H9 (cell line): ENCODE measurements at regions not wholly inside any gene's neighbourhood (a gene's known extent, or its start where the extent isn't known, plus 50 kb on each side); places are given as distances from the start of the nearest gene placed in this dataset.

ENCODE experiments used
- DNase-seq: peaks from one replicate; pipeline ENCODE4 v3.0.0-alpha.2; 2017
- H2AFZ ChIP-seq: one replicate; pipeline ENCODE4 v1.6.1; 2013; ENCODE audit warnings: mild to moderate bottlenecking, low read length, control low read depth, moderate library complexity
- H2AK5ac ChIP-seq: 2 replicates; pipeline ENCODE4 v1.6.1; 2013; ENCODE audit warnings: low read length, control low read depth, mixed read lengths; ENCODE audit not compliant: insufficient read length
- H2BK120ac ChIP-seq: one replicate; pipeline ENCODE4 v1.6.1; 2013; ENCODE audit warnings: low read depth, mild to moderate bottlenecking, low read length, control low read depth, inconsistent platforms; ENCODE audit not compliant: poor library complexity, severe bottlenecking
- H2BK12ac ChIP-seq: 2 replicates; pipeline ENCODE4 v1.6.1; 2013; ENCODE audit warnings: low read length, control low read depth, mixed read lengths, low read depth; ENCODE audit not compliant: insufficient read length
- H2BK15ac ChIP-seq: 2 replicates; pipeline ENCODE4 v1.6.1; 2013; ENCODE audit warnings: low read depth, low read length, control low read depth
- H2BK20ac ChIP-seq: one replicate; pipeline ENCODE4 v1.6.1; 2013; ENCODE audit warnings: low read depth, mild to moderate bottlenecking, low read length, control low read depth, inconsistent platforms; ENCODE audit not compliant: poor library complexity, severe bottlenecking
- H2BK5ac ChIP-seq: 2 replicates; pipeline ENCODE4 v1.6.1; 2013; ENCODE audit warnings: low read length, control low read depth, mixed read lengths; ENCODE audit not compliant: insufficient read length
- H3K14ac ChIP-seq: 2 replicates; pipeline ENCODE4 v1.6.1; 2013; ENCODE audit warnings: low read length, control low read depth; ENCODE audit not compliant: insufficient read depth
- H3K18ac ChIP-seq: 2 replicates; pipeline ENCODE4 v1.6.1; 2013; ENCODE audit warnings: low read depth, mild to moderate bottlenecking, mixed read lengths, low read length, control low read depth; ENCODE audit not compliant: insufficient read length
- H3K23ac ChIP-seq: 2 replicates; pipeline ENCODE4 v1.6.1; 2013; ENCODE audit warnings: low read length, control low read depth, mixed read lengths, low read depth; ENCODE audit not compliant: insufficient read length
- H3K23me2 ChIP-seq: 2 replicates; pipeline ENCODE4 v1.6.1; 2013; ENCODE audit warnings: low read depth, mild to moderate bottlenecking, mixed read lengths, low read length, control low read depth; ENCODE audit not compliant: insufficient read length, poor library complexity, severe bottlenecking
- H3K27ac ChIP-seq: 2 replicates; pipeline ENCODE4 v1.5.1; 2013; ENCODE audit warnings: low read length, control low read depth, mixed read lengths, low read depth; ENCODE audit not compliant: insufficient read length
- H3K27me3 ChIP-seq: 2 replicates; pipeline ENCODE4 v1.6.1; 2013; ENCODE audit warnings: low read length, control low read depth, inconsistent platforms; ENCODE audit not compliant: insufficient read depth
- H3K4ac ChIP-seq: 2 replicates; pipeline ENCODE4 v1.6.1; 2013; ENCODE audit warnings: low read depth, mild to moderate bottlenecking, control low read depth, inconsistent platforms, low read length, moderate library complexity
- H3K4me1 ChIP-seq: 2 replicates; pipeline ENCODE4 v1.6.1; 2013; ENCODE audit warnings: low read length, control low read depth, inconsistent platforms; ENCODE audit not compliant: insufficient read depth
- H3K4me2 ChIP-seq: 2 replicates; pipeline ENCODE4 v1.6.1; 2013; ENCODE audit warnings: low read length, control low read depth, mixed read lengths; ENCODE audit not compliant: insufficient read length, insufficient read depth
- H3K56ac ChIP-seq: 2 replicates; pipeline ENCODE4 v1.6.1; 2013; ENCODE audit warnings: low read depth, mild to moderate bottlenecking, mixed read lengths, low read length, control low read depth; ENCODE audit not compliant: insufficient read length
- H3K79me1 ChIP-seq: 2 replicates; pipeline ENCODE4 v1.6.1; 2013; ENCODE audit warnings: low read depth, mild to moderate bottlenecking, moderate library complexity, low read length, control low read depth, inconsistent platforms; ENCODE audit not compliant: insufficient read depth, poor library complexity, severe bottlenecking
- H3K79me2 ChIP-seq: 2 replicates; pipeline ENCODE4 v1.6.1; 2013; ENCODE audit warnings: low read length, control low read depth, inconsistent platforms; ENCODE audit not compliant: insufficient read depth
- H3K9ac ChIP-seq: 2 replicates; pipeline ENCODE4 v1.6.1; 2013; ENCODE audit warnings: low read length, control low read depth, mixed read lengths; ENCODE audit not compliant: insufficient read length; ENCODE audit errors: extremely low read depth
- H3K9me3 ChIP-seq: one replicate; pipeline ENCODE4 v1.6.1; 2013; ENCODE audit warnings: low read depth, low read length, inconsistent platforms; ENCODE audit not compliant: control insufficient read depth
- H3T11ph ChIP-seq: one replicate; pipeline ENCODE4 v1.6.1; 2013; ENCODE audit warnings: mild to moderate bottlenecking, low read length, control low read depth, inconsistent platforms
- H4K20me1 ChIP-seq: one replicate; pipeline ENCODE4 v1.6.1; 2013; ENCODE audit not compliant: control insufficient read depth, insufficient read length, insufficient read depth
- H4K5ac ChIP-seq: 2 replicates; pipeline ENCODE4 v1.6.1; 2013; ENCODE audit warnings: low read depth, mild to moderate bottlenecking, mixed read lengths, low read length, control low read depth; ENCODE audit not compliant: insufficient read length
- H4K8ac ChIP-seq: replicated peaks from 2 replicates; pipeline ENCODE4 v1.6.1; 2013; ENCODE audit warnings: low read length, control low read depth, mixed read lengths, low read depth; ENCODE audit not compliant: insufficient read length
- H4K91ac ChIP-seq: 2 replicates; pipeline ENCODE4 v1.6.1; 2013; ENCODE audit warnings: low read depth, mild to moderate bottlenecking, moderate library complexity, mixed read lengths, low read length, control low read depth; ENCODE audit not compliant: insufficient read length
- H3K27ac Mint-ChIP-seq, 3 experiments: 2 replicates in 2 of 3; 3 replicates in 1 of 3; pipeline ENCODE4 v1.8.0; 2020 to 2021; ENCODE audit warnings: mixed read lengths in 3 of 3, mild to moderate bottlenecking in 1 of 3, moderate library complexity in 1 of 3
- H3K27me3 Mint-ChIP-seq: 2 replicates; pipeline ENCODE4 v1.8.0; 2021; ENCODE audit warnings: low read depth, mild to moderate bottlenecking, moderate library complexity, mixed read lengths
- H3K36me3 Mint-ChIP-seq, 3 experiments: 2 replicates in 2 of 3; 3 replicates in 1 of 3; pipeline ENCODE4 v1.8.0; 2020 to 2021; ENCODE audit warnings: low read depth in 3 of 3, mixed read lengths in 3 of 3; ENCODE audit not compliant: insufficient read depth in 1 of 3
- H3K4me1 Mint-ChIP-seq, 2 experiments: 2 replicates each; pipeline ENCODE4 v1.8.0; 2020; ENCODE audit warnings: mixed read lengths in 2 of 2
- H3K4me3 Mint-ChIP-seq, 2 experiments: 2 replicates in 1 of 2; 3 replicates in 1 of 2; pipeline ENCODE4 v1.8.0; 2020 to 2021; ENCODE audit warnings: mild to moderate bottlenecking in 2 of 2, mixed read lengths in 2 of 2, moderate library complexity in 1 of 2
- H3K9me3 Mint-ChIP-seq, 2 experiments: 2 replicates in 1 of 2; 3 replicates in 1 of 2; pipeline ENCODE4 v1.8.0; 2020; ENCODE audit warnings: mild to moderate bottlenecking in 2 of 2, mixed read lengths in 2 of 2, moderate library complexity in 1 of 2
- WGBS: extraction: QIAGEN DNeasy Blood & Tissue Kit; methylation state at CpG from one replicate; pipeline ENCODE4 v1.1.7; 2013; ENCODE audit warnings: missing lambda C conversion rate, low lambda C conversion rate, mixed read lengths; ENCODE audit not compliant: insufficient read length; ENCODE audit errors: extremely low coverage; 5-methylcytosine and 5-hydroxymethylcytosine counted together
- TF ChIP-seq, protein P1 (sequence below): fragments of 200-600 bp; sonication (generic); conservative IDR thresholded peaks from 3 replicates; pipeline ENCODE4 v1.8.0; 2021; ENCODE audit warnings: antibody characterized with exemption, mild to moderate bottlenecking

DNA sequence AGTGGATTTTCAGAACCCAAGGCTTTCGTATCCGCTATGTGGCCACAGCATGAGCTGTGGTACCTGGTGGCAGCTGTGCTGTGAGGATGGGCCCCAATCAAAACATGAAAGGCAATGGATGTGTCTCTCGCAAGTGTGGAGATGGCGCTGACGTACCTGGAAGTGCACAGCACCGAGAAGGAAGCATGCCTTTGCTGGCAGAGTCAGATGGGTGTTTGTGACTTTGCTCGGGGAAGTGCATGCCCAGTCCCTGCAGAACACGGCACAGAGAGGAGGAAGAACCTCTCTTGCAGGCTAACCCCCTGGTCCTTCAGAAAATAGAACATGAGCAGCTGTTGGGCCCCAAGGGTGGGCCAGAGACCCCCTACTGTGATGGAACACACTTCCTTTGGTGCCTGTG, 654.1 kb upstream of the ZWINT start:
- H3K27ac Mint-ChIP-seq, result peak overlapping the region in 1 of 3 experiments; percentile 57; a peak in 1 of 7 replicates
- Histone ChIP-seq H3K4me1 (peaks cover 3% of the 10 kb centered on the region; the same call in 1 of the 2 replicates), H2BK120ac (no peak overlapping the region), H3K56ac (no peak overlapping the region), H3K4ac (no peak overlapping the region), H3K23ac (no peak overlapping the region), H3K79me1 (no peaks in the 10 kb centered on the region), H3K23me2 (no peaks in the 10 kb centered on the region), H3K79me2 (no peaks in the 10 kb centered on the region), H2AFZ (no peak overlapping the region), H4K5ac (no peak overlapping the region), H2BK15ac (no peak overlapping the region), H2BK12ac (no peak overlapping the region), H3K4me2 (no peak overlapping the region), H4K91ac (no peak overlapping the region), H4K20me1 (no peaks in the 10 kb centered on the region), H2AK5ac (no peak overlapping the region), H2BK5ac (no peak overlapping the region), H3K27me3 (no peaks in the 10 kb centered on the region), H3K9me3 (peaks cover 9% of the 10 kb centered on the region), H2BK20ac (no peak overlapping the region), H3K9ac (no peak overlapping the region), H4K8ac (no peak overlapping the region), H3T11ph (no peak overlapping the region), H3K14ac (no peak overlapping the region), H3K18ac (no peak overlapping the region), H3K27ac (no peak overlapping the region)
- TF ChIP-seq, protein P1, sequence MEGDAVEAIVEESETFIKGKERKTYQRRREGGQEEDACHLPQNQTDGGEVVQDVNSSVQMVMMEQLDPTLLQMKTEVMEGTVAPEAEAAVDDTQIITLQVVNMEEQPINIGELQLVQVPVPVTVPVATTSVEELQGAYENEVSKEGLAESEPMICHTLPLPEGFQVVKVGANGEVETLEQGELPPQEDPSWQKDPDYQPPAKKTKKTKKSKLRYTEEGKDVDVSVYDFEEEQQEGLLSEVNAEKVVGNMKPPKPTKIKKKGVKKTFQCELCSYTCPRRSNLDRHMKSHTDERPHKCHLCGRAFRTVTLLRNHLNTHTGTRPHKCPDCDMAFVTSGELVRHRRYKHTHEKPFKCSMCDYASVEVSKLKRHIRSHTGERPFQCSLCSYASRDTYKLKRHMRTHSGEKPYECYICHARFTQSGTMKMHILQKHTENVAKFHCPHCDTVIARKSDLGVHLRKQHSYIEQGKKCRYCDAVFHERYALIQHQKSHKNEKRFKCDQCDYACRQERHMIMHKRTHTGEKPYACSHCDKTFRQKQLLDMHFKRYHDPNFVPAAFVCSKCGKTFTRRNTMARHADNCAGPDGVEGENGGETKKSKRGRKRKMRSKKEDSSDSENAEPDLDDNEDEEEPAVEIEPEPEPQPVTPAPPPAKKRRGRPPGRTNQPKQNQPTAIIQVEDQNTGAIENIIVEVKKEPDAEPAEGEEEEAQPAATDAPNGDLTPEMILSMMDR, result no peak
- peaks cover 10 to 11% of the 10 kb centered on the region in 2 experiments; a peak in 4 of 5 replicates for H3K9me3 Mint-ChIP-seq
- H3K4me1 Mint-ChIP-seq, result peaks cover 25 to 28% of the 10 kb centered on the region in 2 experiments
- no peak for DNase-seq
- H3K36me3 Mint-ChIP-seq, result peaks cover 0 to 16% (median 8%) of the 10 kb centered on the region in 3 experiments; a peak in 5 of 7 replicates
- peaks cover 2% of the 10 kb centered on the region; the same call in 1 of the 2 replicates for H3K27me3 Mint-ChIP-seq
- no peak overlapping the region for H3K4me3 Mint-ChIP-seq
- whole genome bisulfite sequencing, result no CpG with 5 or more reads among the region's 8 CpGs
